ENCODE measurements at regions not wholly inside any gene's neighbourhood (a gene's known extent, or its start where the extent isn't known, plus 50 kb on each side); places are given as distances from the start of the nearest gene placed in this dataset.
"Not testable (repeated sequence)": the region's sequence is repeated elsewhere in the genome, so short reads cannot be mapped to it uniquely, and the experiment has no call there.

DNA sequence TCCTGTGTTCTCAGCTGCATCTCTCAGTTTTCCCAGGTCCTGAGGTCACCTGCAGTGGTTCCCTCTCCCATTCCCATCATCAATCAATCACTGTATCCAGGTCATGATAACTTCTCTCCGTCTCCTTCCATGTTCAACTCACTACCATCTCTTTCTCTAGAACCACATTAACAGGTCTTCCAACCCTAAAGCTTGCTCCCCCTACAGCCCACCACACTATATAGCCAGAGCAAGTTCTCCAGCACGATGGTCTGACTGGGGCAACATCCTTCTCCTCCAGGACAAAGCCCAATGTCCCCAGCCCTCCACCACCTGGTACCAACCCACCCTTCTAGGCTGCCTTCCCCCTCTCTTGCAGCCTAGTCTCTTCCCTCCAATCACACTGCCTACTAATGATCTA, 241.6 kb downstream of the CDK5RAP2 start:
- DNase-seq (ENCODE audit: low read depth in 2 of 2), result no peak

DNA sequence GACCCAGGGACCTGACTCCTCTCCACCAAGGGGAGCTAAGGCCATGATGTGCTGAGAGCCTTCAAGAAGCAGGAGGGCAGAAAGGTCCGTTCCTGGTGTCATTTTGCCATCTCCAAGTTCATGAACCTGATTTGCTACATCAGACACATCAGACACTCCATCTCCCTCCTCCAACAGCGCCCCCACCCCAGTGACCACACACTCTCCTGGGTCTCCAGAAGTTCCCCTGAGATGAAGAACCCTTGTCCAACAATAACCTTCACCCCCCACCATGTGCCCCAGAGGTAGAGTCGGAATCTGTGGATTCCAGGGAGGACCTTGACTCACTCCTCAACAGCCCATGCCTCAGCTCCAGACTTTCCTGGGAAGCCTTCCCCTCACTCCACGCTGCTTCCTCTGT, 242.8 kb downstream of the CDK5RAP2 start:
- DNase-seq (ENCODE audit: low read depth in 2 of 2), result no peak

DNA sequence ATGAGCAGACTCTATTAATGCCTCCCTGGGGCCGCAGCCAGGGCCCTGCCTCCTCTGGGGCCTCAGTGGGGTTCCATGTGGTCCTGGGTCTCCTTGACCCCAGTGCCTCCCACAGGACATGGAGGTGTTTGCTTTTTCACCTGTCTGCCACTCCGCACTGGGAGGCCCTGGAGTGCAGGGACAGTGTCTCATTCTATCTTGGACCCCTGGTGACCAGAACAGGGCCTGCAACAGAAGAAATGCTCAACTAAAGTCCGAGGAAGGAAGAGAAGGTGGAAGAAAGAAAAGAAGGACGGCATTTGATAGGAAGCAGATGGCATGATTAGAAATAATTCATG, 243.2 kb downstream of the CDK5RAP2 start:
- no peak for DNase-seq (ENCODE audit: low read depth in 2 of 2)

DNA sequence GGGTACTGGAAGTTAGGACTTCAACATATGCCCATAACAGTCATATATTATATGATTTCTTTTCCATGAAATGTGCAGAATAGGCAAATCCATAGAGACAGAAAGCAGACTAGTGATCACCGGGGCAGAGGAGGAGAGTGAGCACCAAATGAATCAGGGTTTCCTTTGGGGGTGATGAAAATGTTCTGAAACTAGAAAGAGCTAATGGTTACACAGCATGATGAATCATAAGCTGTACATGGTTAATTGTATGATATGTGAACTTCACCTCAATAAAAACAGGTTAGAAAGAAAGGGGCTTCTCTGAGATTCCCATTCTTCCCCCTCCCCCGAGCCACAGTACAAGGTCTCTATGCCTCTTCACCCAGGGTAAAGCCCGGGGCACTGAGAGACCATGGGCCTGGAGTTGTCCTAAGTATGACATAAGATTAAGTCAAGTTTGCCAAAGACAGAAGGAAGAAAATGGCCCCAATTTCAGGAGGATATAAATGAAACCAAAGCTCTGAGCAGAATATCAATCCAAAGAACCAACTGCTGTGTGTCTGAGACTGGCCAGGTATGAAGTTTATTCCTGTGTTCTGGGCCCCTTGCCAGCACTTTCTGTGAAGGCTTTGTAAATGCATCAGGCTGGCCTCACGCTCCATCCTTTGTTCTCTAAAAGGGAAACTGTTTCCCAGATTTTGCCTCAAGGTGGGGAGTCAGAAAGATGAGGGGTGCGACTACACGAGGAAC, 243.8 kb downstream of the CDK5RAP2 start:
- DNase-seq (ENCODE audit: low read depth in 2 of 2), result no peak

DNA sequence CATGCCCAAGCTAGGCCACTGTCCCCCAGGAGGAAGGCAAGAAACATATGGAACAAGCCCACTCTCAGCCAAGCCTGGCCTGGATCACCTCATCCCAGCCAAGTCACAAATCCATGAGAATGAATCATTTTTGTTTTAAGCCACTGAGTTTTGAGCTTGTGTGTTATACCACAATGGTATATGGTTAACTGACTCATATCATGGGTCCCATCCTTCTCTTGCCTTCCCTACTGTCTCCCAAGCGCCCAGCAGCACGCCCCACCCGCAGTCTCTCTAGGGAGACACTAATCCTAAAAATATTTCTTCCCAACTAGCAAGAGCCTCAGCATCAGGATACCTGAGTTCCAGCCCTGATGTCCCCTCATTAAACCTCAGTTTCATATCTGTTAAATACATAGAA, 248.1 kb downstream of the CDK5RAP2 start:
- DNase-seq (ENCODE audit: low read depth in 2 of 2), result no peak

DNA sequence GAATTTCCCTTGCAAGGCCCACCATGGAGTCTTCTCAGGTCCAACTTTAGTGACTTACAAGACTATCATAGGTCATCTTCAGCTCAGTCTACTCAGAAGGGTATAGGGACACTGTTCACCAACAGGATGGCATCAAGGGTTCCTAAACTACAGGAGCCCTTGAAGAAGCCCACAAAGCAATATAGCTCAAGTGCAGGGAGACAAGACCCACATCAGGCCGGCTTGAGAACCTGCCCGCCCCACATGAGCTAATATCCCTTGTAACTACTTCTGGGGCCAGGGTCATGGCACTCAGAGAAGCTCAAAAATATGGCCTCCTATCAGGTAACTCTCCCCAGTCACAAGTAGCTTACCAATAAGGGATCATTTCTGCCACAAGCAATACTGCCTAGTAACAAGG, 249.9 kb downstream of the CDK5RAP2 start:
- no peak for DNase-seq (ENCODE audit: low read depth in 2 of 2)

DNA sequence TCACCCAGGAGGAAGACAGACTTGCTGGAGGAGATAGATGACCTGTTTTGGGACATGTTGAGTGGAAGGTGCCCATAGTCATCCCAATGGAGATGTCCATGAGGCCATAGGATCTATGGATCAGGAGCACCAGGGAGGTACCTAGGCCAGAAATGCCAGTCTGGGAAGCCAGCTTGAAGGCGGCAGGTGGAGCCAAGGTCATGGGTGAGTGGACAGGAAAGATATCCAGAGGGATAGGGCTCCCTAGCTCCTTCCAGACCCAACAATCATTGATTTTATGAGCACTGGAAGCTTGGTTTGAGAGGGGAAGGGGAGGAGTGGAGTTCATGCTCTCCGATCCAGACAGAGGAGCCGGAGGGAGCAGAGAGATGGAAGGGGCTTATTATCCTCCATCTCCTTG, 252.6 kb downstream of the CDK5RAP2 start:
- DNase-seq (ENCODE audit: low read depth in 2 of 2), result no peak

DNA sequence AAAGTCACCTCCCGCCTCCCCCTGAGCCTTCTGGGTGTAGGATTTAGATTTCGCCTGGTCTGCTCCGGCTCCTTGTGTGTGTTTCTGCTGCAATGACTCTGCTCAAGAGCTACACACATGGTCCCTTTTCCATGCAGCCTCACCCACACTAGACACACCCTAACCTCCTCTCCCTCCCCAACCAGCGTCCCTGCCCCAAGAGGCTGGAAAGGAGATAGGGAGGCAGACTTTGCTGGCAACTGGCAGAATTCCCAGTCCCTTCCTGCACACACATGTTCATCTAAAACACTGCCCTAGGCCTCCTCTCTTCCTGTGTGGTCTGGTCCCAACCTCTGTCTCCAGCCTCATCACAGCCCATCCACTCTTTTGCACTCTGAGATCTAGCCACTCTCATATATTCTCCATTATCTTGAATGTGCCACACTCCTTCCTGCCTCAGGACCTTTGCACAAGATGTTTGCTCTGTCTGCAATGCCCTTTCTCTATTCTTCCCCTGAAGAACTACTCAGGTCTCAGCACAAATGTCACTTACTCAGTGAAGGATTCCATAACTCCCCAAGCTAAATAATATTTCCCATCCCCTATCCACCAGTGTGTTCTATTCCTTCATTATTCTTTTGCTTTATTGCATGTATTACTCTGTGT, 253.8 kb downstream of the CDK5RAP2 start:
- DNase-seq (ENCODE audit: low read depth in 2 of 2), result no peak

DNA sequence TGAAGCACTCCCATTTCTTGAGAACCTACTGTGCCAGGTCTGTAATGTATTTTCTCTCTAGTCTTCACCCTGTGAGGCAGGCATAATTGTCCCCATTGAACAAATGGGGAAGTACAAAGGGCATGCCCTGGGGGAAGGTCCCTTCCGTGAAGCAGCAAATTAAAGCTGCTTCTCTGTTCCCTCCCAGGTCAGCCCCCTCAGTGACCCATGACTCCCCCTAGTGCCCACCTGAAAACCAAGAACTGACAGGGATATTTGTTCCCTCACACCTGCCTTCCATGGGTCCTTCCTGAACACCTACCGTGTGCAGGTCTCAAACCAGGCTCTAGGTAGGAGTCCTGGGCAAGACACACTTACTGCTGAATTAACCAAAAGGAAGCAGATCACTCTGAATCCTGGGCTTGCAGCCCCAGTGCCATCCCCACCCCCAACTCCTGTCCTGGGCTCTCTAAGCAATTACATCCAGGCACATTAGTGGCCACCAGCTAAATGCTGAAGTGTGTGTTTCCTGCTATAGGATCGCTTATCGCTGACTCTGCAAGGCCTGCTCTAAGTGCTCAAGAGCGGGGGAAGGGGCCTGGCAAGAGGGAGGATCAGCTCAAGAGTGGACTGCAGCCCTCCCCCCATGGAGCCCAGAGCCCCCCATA, 254.8 kb downstream of the CDK5RAP2 start:
- DNase-seq (ENCODE audit: low read depth in 2 of 2), result no peak

DNA sequence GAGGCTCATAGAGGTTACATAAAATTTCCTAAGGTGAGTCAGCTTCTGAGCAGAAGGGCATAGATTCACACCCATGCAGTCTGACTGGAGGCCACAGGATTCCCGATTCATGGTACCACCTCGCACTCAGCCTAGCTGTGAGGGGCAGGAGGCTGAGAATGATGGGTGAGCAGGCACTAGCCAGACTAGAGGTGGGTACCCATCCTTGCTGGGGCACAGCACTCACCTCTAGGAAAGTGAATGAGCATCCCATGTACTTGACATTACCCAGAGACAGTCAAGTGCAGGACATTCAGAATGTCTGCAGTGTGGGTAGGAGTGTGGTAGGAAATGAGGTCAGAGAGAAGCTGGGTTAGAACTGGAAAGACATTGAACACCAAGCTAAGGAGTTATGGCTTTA, 255.5 kb downstream of the CDK5RAP2 start:
- DNase-seq (ENCODE audit: low read depth in 2 of 2), result no peak

DNA sequence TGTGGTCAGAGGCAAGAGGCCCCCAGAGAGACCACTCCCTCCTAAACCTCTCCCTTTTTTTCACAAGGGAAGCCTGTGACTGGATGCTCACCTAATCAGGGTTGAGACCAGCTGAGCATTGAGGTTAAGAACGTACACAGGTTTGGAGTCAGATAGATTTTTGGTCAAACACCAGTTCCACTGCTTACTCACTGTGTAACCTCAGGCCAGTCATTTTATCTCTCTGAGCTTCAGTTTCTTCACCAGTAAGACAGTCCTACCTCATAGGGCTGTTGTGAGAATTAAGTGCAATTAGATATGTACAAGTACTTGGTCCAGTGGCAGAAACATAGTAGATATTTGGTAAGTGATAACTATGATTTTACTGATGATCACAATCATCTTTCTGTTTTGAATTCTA, 256.8 kb downstream of the CDK5RAP2 start:
- no peak for DNase-seq (ENCODE audit: low read depth in 2 of 2)

DNA sequence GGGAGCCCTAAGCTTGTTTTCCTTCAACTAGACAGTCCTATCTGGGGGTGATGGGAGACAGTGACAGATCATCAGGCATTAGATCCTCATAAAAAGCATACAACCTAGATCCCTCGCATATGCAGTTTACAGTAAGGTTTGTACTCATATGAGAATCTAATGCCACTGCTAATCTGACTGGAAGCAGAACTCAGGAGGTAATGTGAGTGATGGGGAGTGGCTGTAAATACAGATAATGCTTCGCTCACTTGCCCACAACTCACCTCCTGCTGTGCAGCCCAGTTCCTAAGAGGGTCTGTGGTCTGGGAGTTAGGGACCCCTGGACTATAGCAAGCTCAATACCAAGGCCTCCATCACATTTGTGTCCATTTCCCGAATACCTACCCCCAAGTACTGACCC, 260.5 kb downstream of the CDK5RAP2 start:
- DNase-seq (ENCODE audit: low read depth in 2 of 2), result no peak

DNA sequence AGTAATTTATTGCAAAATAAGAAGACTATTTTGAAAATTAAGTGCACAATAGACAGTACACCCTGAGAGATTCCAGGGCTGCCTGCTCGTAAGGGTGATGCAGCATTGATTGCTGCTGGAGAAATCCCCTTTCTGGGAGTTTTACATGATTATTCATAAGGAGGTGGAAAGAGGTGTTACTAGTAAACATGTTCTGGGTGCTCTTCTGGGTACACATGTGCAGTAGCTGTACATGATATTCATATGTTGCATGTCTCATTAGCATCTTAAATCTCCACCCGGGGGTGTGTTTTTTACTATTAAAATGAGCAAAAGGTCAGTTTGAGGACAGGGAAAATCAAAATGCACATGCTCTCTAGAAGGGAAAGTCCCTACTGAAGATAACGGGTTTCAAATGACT, 264.8 kb downstream of the CDK5RAP2 start:
- DNase-seq (ENCODE audit: low read depth in 2 of 2), result no peak

DNA sequence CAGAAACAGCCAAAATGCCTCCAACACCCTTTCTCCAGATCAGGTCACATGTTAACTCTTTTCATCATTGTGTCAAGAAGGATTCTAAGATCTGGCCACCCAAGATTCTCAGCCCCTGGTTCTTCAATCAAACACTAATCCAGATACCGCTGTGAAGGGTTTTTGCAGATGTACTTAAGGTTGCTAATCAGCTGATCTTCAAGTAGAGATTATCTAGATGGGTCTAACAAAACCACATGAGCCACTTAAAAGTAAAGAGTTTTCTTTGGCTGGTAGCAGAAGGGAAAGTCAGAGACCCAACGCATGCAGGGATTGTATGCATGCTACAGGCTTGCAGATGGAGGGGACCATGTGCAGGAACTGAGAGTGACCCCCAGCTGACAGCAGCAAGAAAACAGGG, 267.9 kb downstream of the CDK5RAP2 start:
- no peak for DNase-seq (ENCODE audit: low read depth in 2 of 2)

DNA sequence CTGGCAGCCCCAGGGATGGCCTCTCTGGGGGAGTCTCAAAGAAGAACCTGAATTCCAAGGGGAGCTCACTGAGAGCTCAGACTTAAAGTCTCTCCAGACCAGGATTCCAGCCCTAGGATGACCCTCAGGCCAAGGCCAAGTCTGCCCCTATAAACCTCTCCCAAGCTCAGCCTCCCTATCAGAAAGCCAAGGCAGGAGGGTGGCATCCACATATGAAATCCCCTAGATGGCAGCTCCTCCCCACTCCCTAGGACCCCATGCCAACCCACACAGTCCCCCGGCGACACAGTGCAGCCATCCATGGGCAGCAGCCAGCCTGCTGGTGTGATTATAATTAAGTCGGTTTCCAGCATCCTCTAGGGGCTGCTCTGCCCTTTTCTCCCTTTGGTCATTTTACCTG, 269.9 kb downstream of the CDK5RAP2 start:
- no peak for DNase-seq (ENCODE audit: low read depth in 2 of 2)

DNA sequence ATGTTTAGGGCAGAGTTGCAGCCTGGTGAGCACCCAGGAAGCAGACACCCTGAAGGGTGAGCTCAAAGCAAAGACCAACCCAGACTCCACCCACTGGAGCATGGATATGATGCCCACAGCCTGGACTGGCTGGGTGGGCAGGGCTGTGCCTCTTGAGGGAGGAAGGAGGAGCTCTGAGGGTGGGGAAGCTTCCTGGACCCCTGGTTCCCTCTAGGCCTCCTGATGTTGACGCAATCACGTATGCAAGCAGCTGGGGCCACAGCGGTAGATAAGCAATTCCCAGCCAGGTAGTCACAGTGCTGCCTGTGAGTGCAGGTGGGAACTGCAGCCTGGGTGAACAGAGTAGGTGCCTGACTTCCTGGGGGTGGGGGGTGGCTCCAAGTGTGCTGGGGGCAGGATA, 271.5 kb downstream of the CDK5RAP2 start:
- DNase-seq (ENCODE audit: low read depth in 2 of 2), result no peak

DNA sequence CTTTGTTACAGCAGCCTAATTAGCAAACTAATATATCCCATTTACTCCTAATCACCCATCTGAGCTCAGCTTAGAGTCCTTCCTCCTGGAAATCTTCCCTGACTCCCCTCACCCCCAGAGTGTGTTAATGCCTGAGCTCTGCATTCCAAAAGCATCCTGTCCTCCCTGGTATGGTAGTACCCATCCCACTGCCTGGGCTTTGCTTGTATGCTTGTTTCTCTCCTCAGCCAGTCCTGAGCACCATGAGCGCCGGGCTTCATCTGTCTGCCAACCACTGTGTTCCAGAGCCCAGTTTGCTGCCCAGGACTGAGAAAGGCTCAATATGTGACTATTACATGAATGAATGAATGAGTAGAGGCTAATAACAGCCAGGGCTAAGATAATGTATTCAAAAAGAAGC, 272.4 kb downstream of the CDK5RAP2 start:
- no peak for DNase-seq (ENCODE audit: low read depth in 2 of 2)

DNA sequence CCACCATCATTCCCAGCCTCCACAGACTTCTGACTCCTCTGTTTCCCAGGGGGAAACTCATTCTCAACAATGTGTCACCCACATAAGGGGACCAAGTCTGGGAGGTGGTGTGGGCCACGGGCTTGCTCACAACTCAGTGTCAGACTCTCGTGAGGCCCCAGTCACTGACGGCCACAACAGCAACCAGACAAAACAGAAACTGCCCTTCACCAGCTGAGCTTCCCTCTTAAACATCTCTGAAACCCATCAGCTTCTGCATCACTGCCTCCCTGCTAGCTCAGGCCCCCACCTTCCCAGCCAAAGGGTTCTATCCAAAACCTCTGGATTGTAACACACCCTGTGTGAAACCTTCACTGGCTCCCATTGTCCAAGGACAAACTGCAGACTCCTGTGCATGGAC, 273.4 kb downstream of the CDK5RAP2 start:
- no peak for DNase-seq (ENCODE audit: low read depth in 2 of 2)

DNA sequence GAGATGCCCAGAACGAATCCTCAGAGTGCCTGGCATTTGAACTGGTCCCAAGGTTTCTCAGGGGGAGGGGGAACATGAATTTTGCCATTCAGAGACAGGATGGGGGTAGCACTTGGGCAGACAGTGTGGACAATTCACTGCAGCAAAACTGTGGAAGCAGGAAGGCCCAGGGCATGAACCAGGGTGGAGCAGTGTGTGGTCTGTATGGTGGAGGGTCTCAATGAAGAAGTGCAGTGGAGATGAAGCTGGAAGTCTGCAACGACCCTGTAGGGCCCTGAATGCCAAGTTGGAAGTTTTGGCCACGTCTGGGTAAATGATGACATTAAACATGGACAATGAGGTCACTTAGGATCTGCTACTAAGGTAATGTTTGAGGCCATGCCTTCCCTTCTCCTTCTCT, 273.9 kb downstream of the CDK5RAP2 start:
- no peak for DNase-seq (ENCODE audit: low read depth in 2 of 2)

DNA sequence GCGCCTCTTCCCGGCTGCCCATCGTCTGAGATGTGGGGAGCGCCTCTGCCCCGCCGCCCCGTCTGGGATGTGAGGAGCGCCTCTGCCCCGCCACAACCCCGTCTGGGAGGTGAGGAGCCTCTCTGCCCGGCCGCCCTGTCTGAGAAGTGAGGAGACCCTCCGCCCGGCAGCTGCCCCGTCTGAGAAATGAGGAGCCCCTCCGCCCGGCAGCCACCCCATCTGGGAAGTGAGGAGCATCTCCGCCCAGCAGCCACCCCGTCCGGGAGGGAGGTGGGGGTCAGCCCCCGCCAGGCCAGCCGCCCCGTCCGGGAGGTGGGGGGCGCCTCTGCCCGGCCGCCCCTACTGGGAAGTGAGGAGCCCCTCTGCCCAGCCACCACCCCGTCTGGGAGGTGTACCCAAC, 275.1 kb downstream of the CDK5RAP2 start:
- DNase-seq (ENCODE audit: low read depth in 2 of 2), result not testable (repeated sequence)

DNA sequence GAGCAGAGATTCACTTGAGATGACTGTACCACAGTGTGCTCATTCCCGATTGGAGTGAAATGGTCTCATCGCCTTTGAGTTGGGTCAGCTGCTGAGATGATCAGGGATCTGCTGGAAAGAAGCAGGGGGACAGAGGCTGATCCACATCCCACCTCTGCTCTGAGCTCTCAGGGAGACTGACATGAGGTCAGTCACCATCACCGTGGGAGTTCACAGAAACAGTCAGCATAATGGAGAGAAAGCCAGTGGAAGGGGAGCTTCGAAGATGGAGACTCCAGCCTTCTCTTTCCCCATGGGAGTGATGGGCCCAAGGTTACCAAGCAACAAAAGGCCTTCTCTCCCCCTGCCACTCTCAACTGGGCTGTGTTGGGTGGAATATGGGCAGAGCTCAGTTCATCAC, 276.4 kb downstream of the CDK5RAP2 start:
- DNase-seq (ENCODE audit: low read depth in 2 of 2), result no peak

DNA sequence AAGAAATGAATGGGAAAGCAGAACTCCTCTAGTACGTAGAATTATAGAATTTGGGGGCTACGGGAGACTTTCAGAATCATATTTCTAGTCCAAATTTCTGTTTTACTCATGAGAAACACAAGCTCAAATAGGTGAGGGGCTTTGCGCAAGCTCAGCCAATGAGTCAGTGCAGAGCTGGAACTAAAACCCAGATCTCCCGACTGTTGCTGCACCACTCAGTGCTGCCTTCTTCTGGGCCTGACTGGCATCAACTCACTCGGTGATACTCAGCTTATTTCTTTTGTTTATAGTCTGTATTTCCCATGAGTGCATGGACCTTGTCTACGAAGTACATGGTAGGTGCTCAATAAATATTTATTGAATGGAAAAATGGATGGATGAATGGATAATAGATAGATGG, 280.2 kb downstream of the CDK5RAP2 start:
- no peak for DNase-seq (ENCODE audit: low read depth in 2 of 2)

DNA sequence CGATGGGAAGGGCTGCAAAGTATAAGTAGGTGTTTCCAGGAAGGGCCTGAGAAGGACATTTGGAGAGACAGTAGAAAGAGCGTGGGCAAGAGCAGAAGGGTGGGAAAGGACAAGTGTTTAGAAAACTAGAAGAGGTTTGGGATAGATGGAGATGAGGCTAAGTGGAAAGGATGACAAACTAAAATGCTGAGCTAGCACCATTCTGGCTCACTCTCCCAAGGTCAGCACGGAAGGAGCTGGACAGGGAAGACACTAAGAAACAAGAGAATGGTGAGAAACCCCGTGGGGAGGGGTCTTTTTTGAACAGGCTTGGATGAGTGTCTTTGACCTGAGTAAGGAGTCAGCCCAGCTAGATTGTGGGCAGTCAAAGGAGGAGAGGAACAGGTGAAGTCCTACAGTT, 286.0 kb downstream of the CDK5RAP2 start:
- DNase-seq (ENCODE audit: low read depth in 2 of 2), result no peak
